Omental fat pad (tissue), 3 donors: ENCODE measurements at regions not wholly inside any gene's neighbourhood (a gene's known extent, or its start where the extent isn't known, plus 50 kb on each side); places are given as distances from the start of the nearest gene placed in this dataset.

ENCODE experiments used
- ATAC-seq: fragments of 150-250 bp; one replicate; pipeline ENCODE4 v1.9.1; 2016; ENCODE audit warnings: mild to moderate bottlenecking, moderate library complexity; ENCODE audit not compliant: low FRiP score
- DNase-seq: peaks from one replicate; pipeline ENCODE4 v3.0.0-alpha.2; 2019; ENCODE audit warnings: low spot score
- CTCF ChIP-seq, 3 donors: fragments of 450-650 bp; IDR thresholded peaks; one replicate each; pipeline ENCODE4 v1.5.1; 2016 to 2017; ENCODE audit warnings: antibody characterized with exemption in 3 of 3, mild to moderate bottlenecking in 3 of 3, moderate library complexity in 2 of 3

GRCh38 chr17:63344383-63344782 is 101.7 kb downstream of the CYB561 start:
- no peak for ATAC-seq
- DNase-seq = no peak
- no peak for TF ChIP-seq CTCF (IDR thresholded peaks at IDR 0.05)

DNA sequence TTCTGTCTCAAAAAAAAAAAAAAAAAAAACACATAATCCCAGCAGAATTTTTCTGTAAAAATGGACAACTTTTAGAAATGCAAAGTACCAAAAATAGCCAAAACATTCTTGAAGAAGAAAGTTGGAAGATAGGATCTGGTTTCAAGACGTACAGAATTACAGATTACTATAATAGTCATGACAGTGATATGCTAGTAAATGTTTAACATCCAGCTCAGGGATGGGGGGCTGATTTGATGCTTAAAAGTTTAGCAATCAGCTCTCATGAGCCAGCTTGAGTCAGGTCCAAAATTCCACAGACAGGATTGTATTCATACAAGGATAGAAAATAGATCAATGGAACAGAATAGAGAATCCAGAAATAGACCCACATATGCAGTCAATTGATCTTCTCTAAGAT is 100.5 kb downstream of the CYB561 start:
- no peak for TF ChIP-seq CTCF (IDR thresholded peaks at IDR 0.05)
- no peak for DNase-seq
- ATAC-seq = no peak

GRCh38 chr17:63347475-63347874 is 98.6 kb downstream of the CYB561 start:
- DNase-seq (no peak), ATAC-seq (no peak)
- no peak for TF ChIP-seq CTCF (IDR thresholded peaks at IDR 0.05)

DNA sequence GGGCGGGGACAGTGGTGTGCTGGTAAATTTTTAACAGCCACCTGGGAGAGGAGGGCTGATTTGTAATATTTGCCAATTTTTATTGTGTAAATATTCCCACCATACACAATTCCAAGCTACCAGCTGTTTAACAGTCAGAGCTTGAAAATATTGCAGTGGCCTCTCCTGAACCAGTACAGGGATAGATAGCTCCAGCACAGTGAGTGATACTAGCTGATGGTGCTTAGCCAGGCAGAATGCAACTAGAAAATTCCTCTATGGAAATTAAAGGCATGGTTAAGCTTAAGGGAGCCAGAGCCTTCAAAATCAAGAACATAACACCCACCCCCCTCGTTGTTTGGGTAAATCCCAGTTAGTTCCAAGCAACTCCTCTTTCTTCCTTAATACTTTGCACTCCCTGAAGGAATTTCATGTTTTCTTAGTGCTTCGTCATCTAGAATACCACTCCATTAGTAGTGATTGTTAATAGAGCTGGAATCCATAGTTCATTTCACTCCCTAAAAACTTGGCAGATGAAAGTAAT is 96.6 kb downstream of the CYB561 start:
- no peak for TF ChIP-seq CTCF (IDR thresholded peaks at IDR 0.05)
- ATAC-seq = peak; percentile 78
- no peak for DNase-seq

DNA sequence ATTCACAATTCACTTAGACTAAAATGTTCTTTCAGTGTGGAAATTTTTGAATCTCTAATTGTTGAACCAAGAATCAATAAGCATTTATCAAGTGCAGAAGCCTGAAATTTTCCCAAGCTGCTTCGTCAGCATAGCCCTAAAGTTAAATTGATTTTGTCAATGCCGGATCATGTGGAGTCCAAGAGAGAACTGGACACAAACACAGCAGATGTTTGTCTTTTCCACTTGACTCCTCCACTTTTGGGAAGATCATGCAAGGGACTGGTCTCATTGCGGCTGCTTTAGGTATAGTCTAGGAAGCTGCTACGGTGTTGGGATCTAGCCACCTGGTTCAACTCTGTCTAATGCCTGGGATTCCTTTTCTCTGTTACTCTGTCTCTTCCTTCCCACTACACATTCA is 95.7 kb downstream of the CYB561 start:
- DNase-seq (no peak), ATAC-seq (no peak)
- TF ChIP-seq CTCF (IDR thresholded peaks at IDR 0.05) = no peak

GRCh38 chr17:63354256-63354655 is 91.8 kb downstream of the CYB561 start:
- ATAC-seq (no peak), DNase-seq (no peak)
- TF ChIP-seq CTCF (IDR thresholded peaks at IDR 0.05) = no peak

- ATAC-seq (peak; percentile 72), DNase-seq (no peak)
- TF ChIP-seq CTCF (IDR thresholded peaks at IDR 0.05) = no peak
Measured at GRCh38 chr17:63356337-63356757, 89.8 kb downstream of the CYB561 start.
